Panc1 (cell line): ENCODE measurements at regions not wholly inside any gene's neighbourhood (a gene's known extent, or its start where the extent isn't known, plus 50 kb on each side); places are given as distances from the start of the nearest gene placed in this dataset.

ENCODE experiments used
- ATAC-seq: fragments of 200-7000 bp; cut with Tn5 transposase; 2 replicates; pipeline ENCODE4 v1.9.1; 2020; ENCODE audit warnings: mild to moderate bottlenecking, moderate library complexity
- BruUV-seq: library from RNA; stranded (reverse); fragments of 400-500 nt; replicated peaks from 2 replicates; lab custom pipeline; 2021; lab: Mats Ljungman, UMichigan
- CTCF ChIA-PET: fragments of 300-600 bp; sonication (Branson Sonifier 250); formaldehyde crosslinking; loops from one replicate; lab custom pipeline; 2022; ENCODE audit warnings: antibody characterized with exemption; lab: Charles Lee
- POLR2A ChIA-PET: fragments of 300-600 bp; sonication (Branson Sonifier 250); formaldehyde crosslinking; loops from one replicate; lab custom pipeline; 2022; ENCODE audit warnings: antibody characterized with exemption; lab: Charles Lee
- DNase-seq: peaks from one replicate; pipeline ENCODE4 v3.0.0-alpha.2; 2010; ENCODE audit warnings: low read depth, low spot score
- H3K27ac ChIP-seq: 2 replicates; pipeline ENCODE4 v1.5.1; 2011; ENCODE audit warnings: mild to moderate bottlenecking, low read length, inconsistent platforms
- H3K27me3 ChIP-seq: fragments of 200-500 bp; sonication (Bioruptor generic); 2 replicates; pipeline ENCODE4 v1.6.0; 2014; ENCODE audit warnings: low read length, inconsistent platforms; ENCODE audit not compliant: control insufficient read depth, insufficient read depth
- H3K36me3 ChIP-seq: fragments of 200-500 bp; sonication (Bioruptor generic); 2 replicates; pipeline ENCODE4 v1.5.1; 2014; ENCODE audit warnings: inconsistent platforms, mild to moderate bottlenecking, low read length, moderate library complexity; ENCODE audit not compliant: control insufficient read depth, insufficient read depth
- H3K4me1 ChIP-seq: 2 replicates; pipeline ENCODE4 v1.5.1; 2011; ENCODE audit warnings: inconsistent platforms, mild to moderate bottlenecking, low read length, moderate library complexity; ENCODE audit not compliant: control insufficient read depth, insufficient read depth
- H3K4me3 ChIP-seq, 2 experiments: 2 replicates each; pipeline ENCODE4 v1.5.1; 2011 to 2012; ENCODE audit warnings: low read depth in 2 of 2, low read length in 2 of 2, mild to moderate bottlenecking in 2 of 2, inconsistent platforms in 1 of 2, moderate library complexity in 1 of 2
- H3K9me3 ChIP-seq: fragments of 200-500 bp; sonication (Bioruptor generic); 2 replicates; pipeline ENCODE4 v1.5.1; 2014; ENCODE audit warnings: low read depth, mild to moderate bottlenecking, inconsistent platforms, low read length, moderate library complexity; ENCODE audit not compliant: control insufficient read depth, insufficient read depth
- POLR2AphosphoS5 ChIP-seq: IDR thresholded peaks from 2 replicates; pipeline ENCODE4 v1.6.1; 2012; ENCODE audit warnings: mild to moderate bottlenecking, low read depth, low read length, moderate library complexity
- SIN3A ChIP-seq: IDR thresholded peaks from 2 replicates; pipeline ENCODE4 v1.6.1; 2012; ENCODE audit warnings: low read depth, mild to moderate bottlenecking, low read length, moderate library complexity, borderline replicate concordance; ENCODE audit not compliant: insufficient read depth
- TCF7L2 ChIP-seq: IDR thresholded peaks from 2 replicates; pipeline ENCODE4 v1.6.1; 2011; ENCODE audit warnings: mild to moderate bottlenecking, low read depth, low read length, inconsistent platforms
- in situ Hi-C: cut with HindIII; loops from 2 replicates; pipeline ENCODE4 v1.10.0; 2016; ENCODE audit warnings: low sequenced_read_pairs, low pct_unique_long_range_greater_than_20kb
- intact Hi-C: fragments of 100-400 bp; cut with micrococcal nuclease; formaldehyde crosslinking; loops from one replicate; pipeline ENCODE4 v1.10.0; 2022; ENCODE audit not compliant: unreplicated experiment
- TF ChIP-seq, protein P1 (sequence below): fragments of 450-650 bp; IDR thresholded peaks from 2 replicates; pipeline ENCODE4 v1.5.1; 2017; ENCODE audit warnings: mild to moderate bottlenecking
- TF ChIP-seq, protein P2 (sequence below), 2 experiments: IDR thresholded peaks; 2 replicates each; pipeline ENCODE4 v1.6.1; 2011 to 2012; ENCODE audit warnings: low read depth in 2 of 2, control low read depth in 1 of 2, low read length in 1 of 2, mild to moderate bottlenecking in 1 of 2, moderate library complexity in 1 of 2; ENCODE audit not compliant: insufficient read depth in 1 of 2

DNA sequence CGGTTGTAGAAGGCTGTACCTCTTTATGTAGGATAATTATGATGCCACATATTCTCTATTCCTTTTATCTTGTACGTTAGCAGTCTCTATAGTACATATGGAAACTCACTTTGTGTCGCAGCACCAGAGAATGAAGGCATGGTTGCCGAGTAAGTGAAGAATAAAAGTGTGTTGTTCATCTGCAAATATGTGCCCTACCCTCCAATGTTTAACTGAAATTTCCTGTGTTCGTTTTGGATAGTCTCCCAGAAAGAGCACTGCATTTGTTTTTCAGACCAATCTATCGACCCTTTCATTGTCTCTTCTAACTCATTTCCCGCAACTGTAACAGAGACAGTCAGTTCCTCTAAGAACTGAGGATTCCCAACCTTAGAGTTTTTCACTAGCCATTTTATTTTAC, 592.8 kb downstream of the TUSC7 start:
- no peak for TF ChIP-seq TCF7L2
- TF ChIP-seq, protein P1, sequence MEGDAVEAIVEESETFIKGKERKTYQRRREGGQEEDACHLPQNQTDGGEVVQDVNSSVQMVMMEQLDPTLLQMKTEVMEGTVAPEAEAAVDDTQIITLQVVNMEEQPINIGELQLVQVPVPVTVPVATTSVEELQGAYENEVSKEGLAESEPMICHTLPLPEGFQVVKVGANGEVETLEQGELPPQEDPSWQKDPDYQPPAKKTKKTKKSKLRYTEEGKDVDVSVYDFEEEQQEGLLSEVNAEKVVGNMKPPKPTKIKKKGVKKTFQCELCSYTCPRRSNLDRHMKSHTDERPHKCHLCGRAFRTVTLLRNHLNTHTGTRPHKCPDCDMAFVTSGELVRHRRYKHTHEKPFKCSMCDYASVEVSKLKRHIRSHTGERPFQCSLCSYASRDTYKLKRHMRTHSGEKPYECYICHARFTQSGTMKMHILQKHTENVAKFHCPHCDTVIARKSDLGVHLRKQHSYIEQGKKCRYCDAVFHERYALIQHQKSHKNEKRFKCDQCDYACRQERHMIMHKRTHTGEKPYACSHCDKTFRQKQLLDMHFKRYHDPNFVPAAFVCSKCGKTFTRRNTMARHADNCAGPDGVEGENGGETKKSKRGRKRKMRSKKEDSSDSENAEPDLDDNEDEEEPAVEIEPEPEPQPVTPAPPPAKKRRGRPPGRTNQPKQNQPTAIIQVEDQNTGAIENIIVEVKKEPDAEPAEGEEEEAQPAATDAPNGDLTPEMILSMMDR, result no peak
- TF ChIP-seq SIN3A, result no peak
- no peak for TF ChIP-seq POLR2AphosphoS5
- TF ChIP-seq, protein P2, sequence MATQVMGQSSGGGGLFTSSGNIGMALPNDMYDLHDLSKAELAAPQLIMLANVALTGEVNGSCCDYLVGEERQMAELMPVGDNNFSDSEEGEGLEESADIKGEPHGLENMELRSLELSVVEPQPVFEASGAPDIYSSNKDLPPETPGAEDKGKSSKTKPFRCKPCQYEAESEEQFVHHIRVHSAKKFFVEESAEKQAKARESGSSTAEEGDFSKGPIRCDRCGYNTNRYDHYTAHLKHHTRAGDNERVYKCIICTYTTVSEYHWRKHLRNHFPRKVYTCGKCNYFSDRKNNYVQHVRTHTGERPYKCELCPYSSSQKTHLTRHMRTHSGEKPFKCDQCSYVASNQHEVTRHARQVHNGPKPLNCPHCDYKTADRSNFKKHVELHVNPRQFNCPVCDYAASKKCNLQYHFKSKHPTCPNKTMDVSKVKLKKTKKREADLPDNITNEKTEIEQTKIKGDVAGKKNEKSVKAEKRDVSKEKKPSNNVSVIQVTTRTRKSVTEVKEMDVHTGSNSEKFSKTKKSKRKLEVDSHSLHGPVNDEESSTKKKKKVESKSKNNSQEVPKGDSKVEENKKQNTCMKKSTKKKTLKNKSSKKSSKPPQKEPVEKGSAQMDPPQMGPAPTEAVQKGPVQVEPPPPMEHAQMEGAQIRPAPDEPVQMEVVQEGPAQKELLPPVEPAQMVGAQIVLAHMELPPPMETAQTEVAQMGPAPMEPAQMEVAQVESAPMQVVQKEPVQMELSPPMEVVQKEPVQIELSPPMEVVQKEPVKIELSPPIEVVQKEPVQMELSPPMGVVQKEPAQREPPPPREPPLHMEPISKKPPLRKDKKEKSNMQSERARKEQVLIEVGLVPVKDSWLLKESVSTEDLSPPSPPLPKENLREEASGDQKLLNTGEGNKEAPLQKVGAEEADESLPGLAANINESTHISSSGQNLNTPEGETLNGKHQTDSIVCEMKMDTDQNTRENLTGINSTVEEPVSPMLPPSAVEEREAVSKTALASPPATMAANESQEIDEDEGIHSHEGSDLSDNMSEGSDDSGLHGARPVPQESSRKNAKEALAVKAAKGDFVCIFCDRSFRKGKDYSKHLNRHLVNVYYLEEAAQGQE (IDR thresholded peaks at IDR 0.05; ENCODE audit: insufficient read depth in 1 of 2, low read depth in 2 of 2, low read length in 1 of 2), result no peak
- Histone ChIP-seq H3K36me3 (no peaks in the 10 kb centered on the region), H3K9me3 (no peaks in the 10 kb centered on the region), H3K4me3 (no peak overlapping the region), H3K4me1 (no peaks in the 10 kb centered on the region), H3K27me3 (no peaks in the 10 kb centered on the region), H3K27ac (no peak overlapping the region)
- DNase-seq, result no peak
- POLR2A ChIA-PET, result no interaction called here
- CTCF ChIA-PET, result no interaction called here
- no TSS peak for BruUV-seq
- ATAC-seq, result no peak
- intact Hi-C loops (no loop called here), in situ Hi-C loops (no loop called here)

DNA sequence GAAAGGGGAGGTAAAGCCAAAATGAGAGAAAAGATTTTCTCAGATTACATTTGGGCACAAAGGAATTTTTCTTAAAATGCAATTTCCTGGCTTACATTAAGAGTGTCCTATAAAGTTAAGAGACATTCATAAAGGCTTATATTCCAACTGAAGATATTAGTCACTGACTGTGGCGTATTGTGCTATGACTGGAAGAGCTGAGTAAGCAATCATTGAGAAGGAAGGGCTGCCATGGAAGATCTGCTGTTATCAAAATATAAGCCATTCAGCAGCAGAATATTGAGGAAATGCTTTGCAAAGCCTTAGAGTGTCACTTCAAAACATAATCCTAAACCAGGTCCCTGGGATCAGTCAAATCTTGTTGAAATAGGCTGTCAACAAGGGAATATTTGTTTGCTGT, 593.9 kb downstream of the TUSC7 start:
- no peaks in the 10 kb centered on the region for H3K4me1 ChIP-seq
- intact Hi-C loops (no loop called here), in situ Hi-C loops (no loop called here)
- no peak for TF ChIP-seq POLR2AphosphoS5
- TF ChIP-seq, protein P1, result no peak
- TF ChIP-seq SIN3A, result no peak
- no peak for TF ChIP-seq TCF7L2
- TF ChIP-seq, protein P2 (IDR thresholded peaks at IDR 0.05; ENCODE audit: insufficient read depth in 1 of 2, low read depth in 2 of 2, low read length in 1 of 2), result no peak
- no TSS peak for BruUV-seq
- no peak overlapping the region for H3K4me3 ChIP-seq
- H3K9me3 ChIP-seq, result no peaks in the 10 kb centered on the region
- CTCF ChIA-PET, result no interaction called here
- no peak for DNase-seq
- POLR2A ChIA-PET, result interaction anchor here (0.6 kb wide), 1 partner anchor 333 kb away, joined by 3 read pairs; no protein-coding TSS in a partner anchor
- no peaks in the 10 kb centered on the region for H3K27me3 ChIP-seq
- ATAC-seq, result no peak
- H3K36me3 ChIP-seq, result no peaks in the 10 kb centered on the region
- no peak overlapping the region for H3K27ac ChIP-seq
